NB4 (cell line): ENCODE measurements at regions not wholly inside any gene's neighbourhood (a gene's known extent, or its start where the extent isn't known, plus 50 kb on each side); places are given as distances from the start of the nearest gene placed in this dataset.

Experiments used
- MYC ChIP-seq: IDR thresholded peaks from 2 replicates; pipeline ENCODE4 v1.6.1; 2011; ENCODE audit warnings: low read depth, low read length
- POLR2A ChIP-seq: IDR thresholded peaks from 2 replicates; pipeline ENCODE4 v1.6.1; 2011; ENCODE audit warnings: mild to moderate bottlenecking; ENCODE audit not compliant: insufficient read length; ENCODE audit errors: extremely low read depth
- TF ChIP-seq, protein P1 (sequence below): IDR thresholded peaks from one replicate; pipeline ENCODE4 v1.5.1; 2012; ENCODE audit warnings: low read depth, low read length
- TF ChIP-seq, protein P2 (sequence below): IDR thresholded peaks from 2 replicates; pipeline ENCODE4 v1.6.1; 2011; ENCODE audit warnings: low read depth, low read length

DNA sequence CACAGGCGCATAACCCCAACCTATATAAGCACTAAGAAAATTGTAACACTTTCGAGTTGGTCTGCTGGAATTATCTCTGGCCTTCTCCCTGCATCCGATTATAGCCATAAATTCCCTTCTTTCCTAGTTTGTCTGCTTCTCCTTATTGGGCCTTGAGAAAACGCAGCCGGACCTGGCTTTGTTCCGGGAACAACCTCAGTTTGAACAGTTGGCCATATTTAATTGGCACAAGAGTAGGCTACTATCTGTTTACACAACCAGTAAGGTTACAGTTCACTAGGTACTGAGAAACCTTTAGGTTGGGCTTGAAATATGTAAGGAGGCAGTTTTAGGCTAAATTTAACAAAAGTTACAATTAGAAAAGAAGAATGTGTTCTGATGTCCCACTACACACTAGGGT is 176.1 kb downstream of the IPO8 start:
- TF ChIP-seq, protein P1, sequence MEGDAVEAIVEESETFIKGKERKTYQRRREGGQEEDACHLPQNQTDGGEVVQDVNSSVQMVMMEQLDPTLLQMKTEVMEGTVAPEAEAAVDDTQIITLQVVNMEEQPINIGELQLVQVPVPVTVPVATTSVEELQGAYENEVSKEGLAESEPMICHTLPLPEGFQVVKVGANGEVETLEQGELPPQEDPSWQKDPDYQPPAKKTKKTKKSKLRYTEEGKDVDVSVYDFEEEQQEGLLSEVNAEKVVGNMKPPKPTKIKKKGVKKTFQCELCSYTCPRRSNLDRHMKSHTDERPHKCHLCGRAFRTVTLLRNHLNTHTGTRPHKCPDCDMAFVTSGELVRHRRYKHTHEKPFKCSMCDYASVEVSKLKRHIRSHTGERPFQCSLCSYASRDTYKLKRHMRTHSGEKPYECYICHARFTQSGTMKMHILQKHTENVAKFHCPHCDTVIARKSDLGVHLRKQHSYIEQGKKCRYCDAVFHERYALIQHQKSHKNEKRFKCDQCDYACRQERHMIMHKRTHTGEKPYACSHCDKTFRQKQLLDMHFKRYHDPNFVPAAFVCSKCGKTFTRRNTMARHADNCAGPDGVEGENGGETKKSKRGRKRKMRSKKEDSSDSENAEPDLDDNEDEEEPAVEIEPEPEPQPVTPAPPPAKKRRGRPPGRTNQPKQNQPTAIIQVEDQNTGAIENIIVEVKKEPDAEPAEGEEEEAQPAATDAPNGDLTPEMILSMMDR: no peak
- TF ChIP-seq POLR2A (no peak), MYC (no peak)
- TF ChIP-seq, protein P2, sequence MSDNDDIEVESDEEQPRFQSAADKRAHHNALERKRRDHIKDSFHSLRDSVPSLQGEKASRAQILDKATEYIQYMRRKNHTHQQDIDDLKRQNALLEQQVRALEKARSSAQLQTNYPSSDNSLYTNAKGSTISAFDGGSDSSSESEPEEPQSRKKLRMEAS: no peak
